Activated CD4-positive, alpha-beta T cell treated with anti-CD3 and anti-CD28 coated beads for 36 hours (primary cell): ENCODE measurements at regions not wholly inside any gene's neighbourhood (a gene's known extent, or its start where the extent isn't known, plus 50 kb on each side); places are given as distances from the start of the nearest gene placed in this dataset.
"Not testable (repeated sequence)": the region's sequence is repeated elsewhere in the genome, so short reads cannot be mapped to it uniquely, and the experiment has no call there.

Experiments used
- ATAC-seq: fragments of 200-7000 bp; cut with Tn5 transposase; one replicate; pipeline ENCODE4 v1.10.0; 2021; ENCODE audit warnings: mild to moderate bottlenecking, moderate library complexity
- CTCF ChIA-PET: fragments of 350-600 bp; sonication (Branson Sonifier 250); formaldehyde crosslinking; loops from one replicate; lab custom pipeline; 2021; ENCODE audit warnings: antibody characterized with exemption; lab: Charles Lee
- POLR2A ChIA-PET: fragments of 350-600 bp; sonication (Branson Sonifier 250); formaldehyde crosslinking; loops from one replicate; lab custom pipeline; 2021; ENCODE audit warnings: antibody characterized with exemption, inconsistent platforms; lab: Charles Lee
- DNase-seq: peaks from one replicate; pipeline ENCODE4 v3.0.0-alpha.2; 2020
- H3K27ac Mint-ChIP-seq: one replicate; pipeline ENCODE4 v1.8.0; 2021; ENCODE audit warnings: mixed read lengths
- H3K27me3 Mint-ChIP-seq: one replicate; pipeline ENCODE4 v1.8.0; 2021; ENCODE audit warnings: mixed read lengths
- H3K36me3 Mint-ChIP-seq: one replicate; pipeline ENCODE4 v1.8.0; 2021; ENCODE audit warnings: low read depth, mixed read lengths
- H3K4me1 Mint-ChIP-seq: one replicate; pipeline ENCODE4 v1.8.0; 2021; ENCODE audit warnings: mixed read lengths
- H3K4me3 Mint-ChIP-seq: one replicate; pipeline ENCODE4 v1.8.0; 2021; ENCODE audit warnings: mild to moderate bottlenecking, moderate library complexity, mixed read lengths
- H3K9me3 Mint-ChIP-seq: one replicate; pipeline ENCODE4 v1.8.0; 2021; ENCODE audit warnings: low read depth, mixed read lengths
- intact Hi-C, 2 experiments: fragments of 100-400 bp; cut with DNase I in 1 of 2; cut with micrococcal nuclease in 1 of 2; formaldehyde crosslinking; loops; one replicate each; pipeline versions ENCODE4 v1.14.2 to v1.15.1; 2022 to 2024; cut with DNase I, micrococcal nuclease

DNA sequence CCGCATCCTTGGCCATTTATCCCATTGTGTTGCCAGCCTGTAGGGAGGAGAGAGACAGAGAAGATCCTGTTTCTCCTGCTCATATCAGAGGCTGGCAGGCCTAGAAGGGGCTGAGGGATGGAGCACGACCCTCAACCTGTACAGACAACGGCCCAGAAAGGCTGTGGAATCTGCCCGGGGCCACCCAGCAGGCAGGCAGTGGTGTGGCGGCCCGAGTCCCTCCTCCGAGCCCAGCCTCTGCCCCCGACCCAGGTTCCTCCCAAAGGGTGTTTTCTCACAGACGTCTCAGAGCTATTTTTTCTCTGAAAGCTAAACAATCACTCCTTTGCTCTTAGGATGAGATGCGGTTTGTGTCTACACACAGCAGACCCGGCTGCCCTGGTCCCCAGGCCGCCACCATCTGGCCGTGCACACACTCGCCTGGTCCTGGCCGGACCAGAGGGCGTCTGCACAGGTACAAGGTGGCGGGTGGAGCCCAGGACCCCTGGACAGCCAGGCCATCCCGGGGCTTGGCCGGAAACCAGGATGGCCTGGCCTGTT is 69.3 kb downstream of the FOXL3 start:
- H3K9me3 Mint-ChIP-seq, result peaks cover 7% of the 10 kb centered on the region
- H3K36me3 Mint-ChIP-seq, result peaks cover 3% of the 10 kb centered on the region
- ATAC-seq, result no peak
- no peak overlapping the region for H3K27ac Mint-ChIP-seq
- ChIA-PET POLR2A (no interaction called here), CTCF (no interaction called here)
- no peak for DNase-seq
- intact Hi-C loops, result no loop called here
- no peak overlapping the region for H3K4me3 Mint-ChIP-seq
- peaks cover 39% of the 10 kb centered on the region for H3K4me1 Mint-ChIP-seq
- no peaks in the 10 kb centered on the region for H3K27me3 Mint-ChIP-seq

DNA sequence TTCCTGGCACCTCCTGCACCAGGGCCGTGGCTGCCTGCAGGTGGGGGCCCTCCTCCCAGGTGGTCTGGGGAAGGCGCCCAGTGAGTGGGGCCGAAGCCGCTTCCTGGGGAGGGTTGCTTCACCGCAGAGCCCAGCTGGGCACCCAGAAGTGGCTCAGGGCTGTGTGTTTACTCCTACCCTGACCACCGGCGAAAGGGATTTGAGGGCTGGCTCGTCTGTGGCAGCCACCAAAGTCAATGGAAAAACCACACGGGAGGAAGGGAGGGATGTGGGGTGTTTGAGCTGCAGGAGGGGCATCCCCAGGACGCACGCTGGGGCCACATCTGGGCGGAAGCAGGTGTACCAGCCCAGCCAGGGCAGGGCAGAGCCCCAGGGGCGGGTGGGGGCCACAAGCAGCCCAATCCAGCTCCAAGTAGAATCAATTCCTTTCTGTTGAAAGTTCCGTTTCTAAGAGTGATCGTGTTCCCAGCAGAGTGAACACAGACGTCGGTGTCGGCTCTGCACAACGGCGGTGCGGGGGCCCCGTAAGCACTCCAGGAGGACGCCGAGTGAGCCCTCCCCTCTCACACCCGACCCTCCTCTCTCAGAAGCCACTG is 69.9 kb downstream of the FOXL3 start:
- H3K9me3 Mint-ChIP-seq, result peaks cover 7% of the 10 kb centered on the region
- no peaks in the 10 kb centered on the region for H3K27me3 Mint-ChIP-seq
- ChIA-PET POLR2A (no interaction called here), CTCF (no interaction called here)
- ATAC-seq (peak; percentile 45), DNase-seq (peak; percentile 55)
- H3K36me3 Mint-ChIP-seq, result peaks cover 3% of the 10 kb centered on the region
- peak overlapping the region; percentile 59 for H3K4me3 Mint-ChIP-seq
- intact Hi-C loops, result loop anchor here (5.0 kb wide), 3 partner anchors 157 to 472 kb away; partner anchors contain the start of genes PDGFA (in 1 of the 2) and SUN1 (in 1 of the 2)
- H3K4me1 Mint-ChIP-seq, result peaks cover 45% of the 10 kb centered on the region
- H3K27ac Mint-ChIP-seq, result peak overlapping the region; percentile 88

DNA sequence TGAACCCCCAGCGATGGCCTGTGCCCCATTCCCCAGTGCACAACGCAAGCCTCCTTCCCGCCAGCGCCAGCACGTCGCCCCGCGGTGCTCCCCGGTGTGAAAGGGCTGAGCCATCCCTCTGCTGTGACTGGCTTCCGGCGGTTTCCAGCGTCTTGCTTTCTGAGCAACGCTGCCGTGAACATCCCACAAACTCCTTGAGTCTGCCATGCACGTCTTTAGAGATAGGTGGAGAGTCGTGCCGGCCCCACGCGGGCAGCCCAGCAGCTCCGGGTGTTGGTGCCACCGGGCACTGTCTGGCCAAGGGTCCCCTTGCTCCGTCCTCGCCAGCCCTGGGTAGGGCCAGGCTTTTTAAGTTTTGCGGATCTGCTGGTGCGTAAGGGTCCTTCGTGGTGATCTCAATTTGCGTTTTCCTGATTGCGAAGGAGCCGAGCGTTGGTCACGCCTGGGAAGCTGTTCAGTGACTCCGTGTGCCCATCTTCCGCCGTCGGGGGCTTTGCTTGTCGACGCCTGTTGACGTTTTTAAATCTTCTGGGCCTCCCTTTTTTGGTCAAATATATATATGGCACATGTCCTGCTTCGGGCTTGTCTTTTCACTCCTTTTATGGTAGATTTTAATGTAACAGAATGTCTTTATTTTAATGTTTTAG is 70.6 kb downstream of the FOXL3 start:
- H3K36me3 Mint-ChIP-seq, result peaks cover 3% of the 10 kb centered on the region
- CTCF ChIA-PET, result no interaction called here
- peak overlapping the region; percentile 59 for H3K4me3 Mint-ChIP-seq
- POLR2A ChIA-PET, result no interaction called here
- peak overlapping the region; percentile 88 for H3K27ac Mint-ChIP-seq
- H3K27me3 Mint-ChIP-seq, result no peaks in the 10 kb centered on the region
- peak; percentile 81 for ATAC-seq
- intact Hi-C loops, result loop anchor here (5.0 kb wide), 3 partner anchors 157 to 472 kb away; partner anchors contain the start of genes PDGFA (in 1 of the 2) and SUN1 (in 1 of the 2)
- peaks cover 50% of the 10 kb centered on the region for H3K4me1 Mint-ChIP-seq
- DNase-seq, result peak; percentile 86
- peaks cover 7% of the 10 kb centered on the region for H3K9me3 Mint-ChIP-seq

DNA sequence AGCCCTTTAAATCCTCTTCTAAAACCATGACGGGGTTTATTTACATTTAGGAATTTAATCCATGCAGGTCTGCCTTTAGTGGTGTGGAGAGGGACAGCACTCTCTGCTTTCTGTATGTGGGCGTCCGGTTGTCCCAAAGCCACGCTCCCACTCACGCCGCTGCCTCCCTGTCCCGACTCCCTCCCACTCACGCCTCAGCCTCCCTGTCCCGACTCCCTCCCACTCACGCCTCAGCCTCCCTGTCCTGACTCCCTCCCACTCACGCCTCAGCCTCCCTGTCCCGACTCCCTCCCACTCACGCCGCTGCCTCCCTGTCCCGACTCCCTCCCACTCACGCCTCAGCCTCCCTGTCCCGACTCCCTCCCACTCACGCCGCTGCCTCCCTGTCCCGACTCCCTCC is 71.2 kb downstream of the FOXL3 start:
- ATAC-seq, POLR2A ChIA-PET, H3K9me3 Mint-ChIP-seq, H3K4me3 Mint-ChIP-seq, H3K27me3 Mint-ChIP-seq, DNase-seq, H3K36me3 Mint-ChIP-seq: not testable (repeated sequence)
- intact Hi-C loops, result loop anchor here (5.0 kb wide), 3 partner anchors 156 to 471 kb away; partner anchors contain the start of genes PDGFA (in 1 of the 2) and SUN1 (in 1 of the 2)
- peak overlapping the region; percentile 37 for H3K27ac Mint-ChIP-seq
- CTCF ChIA-PET, result interaction anchor here (0.9 kb wide), 1 partner anchor 21 kb away, joined by 4 read pairs; no protein-coding TSS in a partner anchor
- peaks cover 57% of the 10 kb centered on the region for H3K4me1 Mint-ChIP-seq

DNA sequence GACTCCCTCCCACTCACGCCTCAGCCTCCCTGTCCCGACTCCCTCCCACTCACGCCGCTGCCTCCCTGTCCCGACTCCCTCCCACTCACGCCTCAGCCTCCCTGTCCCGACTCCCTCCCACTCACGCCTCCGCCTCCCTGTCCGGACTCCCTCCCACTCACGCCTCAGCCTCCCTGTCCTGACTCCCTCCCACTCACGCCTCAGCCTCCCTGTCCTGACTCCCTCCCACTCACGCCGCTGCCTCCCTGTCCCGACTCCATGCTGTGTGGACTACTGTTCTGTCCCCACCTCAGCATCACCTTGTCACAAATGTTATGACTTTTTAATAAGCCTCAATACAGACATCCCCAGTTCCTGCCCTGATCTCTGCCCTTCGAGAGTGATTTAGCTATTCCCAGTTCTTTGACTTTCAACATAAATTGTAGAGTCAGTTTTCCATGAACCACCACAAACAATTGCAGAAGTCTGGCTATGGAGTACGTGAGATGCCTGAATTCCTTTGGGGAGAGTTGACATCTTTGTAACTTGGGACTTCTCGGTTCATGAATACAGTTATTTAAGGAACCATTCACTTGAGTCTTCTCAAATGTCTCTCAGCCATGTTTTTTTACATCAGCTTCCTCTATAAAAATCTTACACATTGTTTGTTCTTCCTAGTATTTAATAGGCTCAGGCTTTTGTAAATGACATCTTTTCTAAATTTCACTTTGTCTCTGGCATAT is 71.9 kb downstream of the FOXL3 start:
- Mint-ChIP-seq H3K9me3 (peaks cover 7% of the 10 kb centered on the region), H3K27me3 (no peaks in the 10 kb centered on the region), H3K27ac (peak overlapping the region; percentile 90), H3K36me3 (peaks cover 3% of the 10 kb centered on the region), H3K4me1 (peaks cover 63% of the 10 kb centered on the region), H3K4me3 (peak overlapping the region; percentile 62)
- ChIA-PET CTCF (interaction anchor here (0.7 to 0.9 kb wide), 2 partner anchors 20 to 96 kb away, joined by 4 read pairs; no protein-coding TSS in a partner anchor), POLR2A (no interaction called here)
- ATAC-seq (no peak), DNase-seq (no peak)
- intact Hi-C loops, result loop anchor here (1.0 to 5.0 kb wide), 7 partner anchors 11 to 514 kb away; partner anchors contain the start of genes GET4 (in 1 of the 2), PDGFA (in 1 of the 2) and SUN1 (in 1 of the 2)

DNA sequence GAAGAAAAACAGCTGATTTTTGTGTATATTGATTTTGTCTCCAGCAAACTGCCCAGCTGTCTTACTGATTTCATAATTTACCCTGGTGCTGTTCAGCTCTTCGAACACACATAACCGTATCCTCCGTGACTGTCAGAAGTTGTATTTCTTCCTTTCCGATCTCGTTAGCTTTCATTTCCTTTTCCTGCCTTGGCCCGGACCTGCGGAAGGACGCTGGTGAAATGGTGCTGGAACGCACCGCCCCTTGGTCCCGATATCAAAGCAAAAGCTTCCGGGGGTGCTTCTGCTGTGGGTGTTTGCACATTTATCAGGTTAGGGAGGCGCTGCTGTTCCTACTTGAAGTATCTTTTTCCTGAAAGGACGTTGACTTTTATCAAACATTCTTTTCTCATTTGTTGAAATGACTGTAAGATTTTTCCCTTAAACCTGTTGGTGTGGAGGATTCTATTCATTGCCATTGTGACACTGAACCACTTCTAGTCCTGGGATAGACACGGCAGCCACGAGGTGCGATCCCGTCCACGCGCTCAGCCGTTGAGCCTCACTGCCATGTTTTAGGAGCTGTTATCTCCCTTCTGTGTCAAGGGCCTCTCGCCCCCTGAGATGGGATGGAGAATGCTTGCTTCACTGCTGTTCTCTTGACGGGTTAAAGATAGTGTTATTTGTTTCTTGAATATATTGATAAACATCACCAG is 72.6 kb downstream of the FOXL3 start:
- POLR2A ChIA-PET, result no interaction called here
- Mint-ChIP-seq H3K36me3 (peaks cover 3% of the 10 kb centered on the region), H3K4me3 (peak overlapping the region; percentile 62), H3K27ac (peak overlapping the region; percentile 90), H3K9me3 (peaks cover 7% of the 10 kb centered on the region), H3K27me3 (no peaks in the 10 kb centered on the region), H3K4me1 (peaks cover 67% of the 10 kb centered on the region)
- peak; percentile 67 for DNase-seq
- intact Hi-C loops, result loop anchor here (1.0 to 5.0 kb wide), 7 partner anchors 11 to 514 kb away; partner anchors contain the start of genes GET4 (in 1 of the 2), PDGFA (in 1 of the 2) and SUN1 (in 1 of the 2)
- CTCF ChIA-PET, result interaction anchor here (0.7 to 0.9 kb wide), 2 partner anchors 20 to 97 kb away, joined by 4 read pairs; no protein-coding TSS in a partner anchor
- ATAC-seq, result peak; percentile 65

DNA sequence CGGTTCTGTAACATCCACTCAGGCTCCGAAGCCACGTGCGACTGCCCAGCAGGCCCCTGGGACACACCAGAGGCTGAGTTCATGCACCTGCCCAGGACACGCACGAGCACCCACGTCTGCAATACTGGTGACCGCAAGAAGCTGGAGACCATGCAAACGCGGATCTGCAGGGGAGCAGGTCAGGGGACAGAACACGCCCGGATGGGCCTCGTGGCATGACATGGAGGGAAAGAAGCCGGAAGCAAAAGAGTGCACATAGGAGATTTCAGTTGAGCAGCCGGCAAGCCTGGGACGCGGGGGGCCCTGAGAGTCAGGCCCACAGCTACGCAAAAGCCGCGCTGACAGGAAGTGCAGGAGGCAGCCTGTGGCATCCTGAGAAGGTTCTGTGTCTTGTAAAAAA is 73.7 kb downstream of the FOXL3 start:
- Mint-ChIP-seq H3K27me3 (no peaks in the 10 kb centered on the region), H3K4me1 (peaks cover 67% of the 10 kb centered on the region), H3K27ac (peak overlapping the region; percentile 33), H3K9me3 (peaks cover 2% of the 10 kb centered on the region), H3K36me3 (peaks cover 3% of the 10 kb centered on the region), H3K4me3 (no peak overlapping the region)
- ChIA-PET POLR2A (no interaction called here), CTCF (interaction anchor here (0.6 to 1.2 kb wide), 3 partner anchors 30 to 410 kb away, joined by 3 to 4 read pairs (median 3); no protein-coding TSS in a partner anchor)
- ATAC-seq, result no peak
- DNase-seq, result peak; percentile 50
- intact Hi-C loops, result loop anchor here (2.0 to 5.0 kb wide), 4 partner anchors 154 to 469 kb away; partner anchors contain the start of genes PDGFA (in 1 of the 2) and SUN1 (in 1 of the 2)

DNA sequence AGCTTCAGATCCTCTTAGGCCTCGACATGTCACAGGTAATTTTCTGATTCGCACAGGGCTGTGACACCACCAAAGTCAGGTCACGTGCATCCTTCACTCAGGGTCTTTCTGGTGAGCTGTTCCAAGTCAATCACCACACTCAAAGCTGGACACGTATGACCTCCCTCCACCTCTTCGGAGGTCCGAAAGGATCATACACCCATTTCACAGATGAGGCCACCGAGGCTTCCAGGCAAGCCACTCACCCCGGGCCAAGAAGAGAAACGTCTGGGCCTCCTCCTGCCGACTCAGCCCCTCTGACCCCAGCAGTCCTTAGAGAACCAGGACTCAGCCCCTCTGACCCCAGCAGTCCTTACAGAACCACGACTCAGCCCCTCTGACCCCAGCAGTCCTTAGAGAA is 74.6 kb downstream of the FOXL3 start:
- Mint-ChIP-seq H3K4me1 (peaks cover 67% of the 10 kb centered on the region), H3K36me3 (peaks cover 3% of the 10 kb centered on the region), H3K27ac (no peak overlapping the region), H3K27me3 (no peaks in the 10 kb centered on the region), H3K9me3 (peaks cover 2% of the 10 kb centered on the region), H3K4me3 (no peak overlapping the region)
- DNase-seq (no peak), ATAC-seq (no peak)
- ChIA-PET POLR2A (no interaction called here), CTCF (interaction anchor here (0.8 kb wide), 1 partner anchor 31 kb away, joined by 3 read pairs; no protein-coding TSS in a partner anchor)
- intact Hi-C loops, result loop anchor here (5.0 kb wide), 3 partner anchors 153 to 468 kb away; partner anchors contain the start of genes PDGFA (in 1 of the 2) and SUN1 (in 1 of the 2)

DNA sequence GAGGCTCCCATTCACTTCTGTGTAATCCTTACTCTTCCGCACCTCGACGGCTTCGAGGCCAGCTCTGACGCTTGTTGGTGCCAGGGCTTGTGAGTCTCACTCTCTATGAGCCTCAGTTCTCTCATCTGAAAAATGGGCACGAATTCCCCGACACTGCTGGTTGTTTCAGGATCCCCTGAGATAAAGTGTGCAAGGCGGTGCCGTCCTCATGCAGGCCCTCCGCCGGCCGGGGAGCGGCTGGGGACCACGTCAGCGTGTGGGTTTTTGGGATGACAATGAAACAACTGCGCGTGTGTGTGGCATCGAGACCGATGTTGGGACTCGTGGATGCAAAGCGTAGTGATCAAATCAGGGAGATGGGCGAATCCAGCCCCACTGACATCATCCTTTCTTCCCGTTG is 75.6 kb downstream of the FOXL3 start:
- no peak for DNase-seq
- peaks cover 59% of the 10 kb centered on the region for H3K4me1 Mint-ChIP-seq
- intact Hi-C loops, result no loop called here
- ATAC-seq, result no peak
- H3K27ac Mint-ChIP-seq, result peak overlapping the region; percentile 58
- H3K4me3 Mint-ChIP-seq, result peak overlapping the region; percentile 21
- H3K36me3 Mint-ChIP-seq, result peaks cover 3% of the 10 kb centered on the region
- POLR2A ChIA-PET, result no interaction called here
- peaks cover 2% of the 10 kb centered on the region for H3K9me3 Mint-ChIP-seq
- no peaks in the 10 kb centered on the region for H3K27me3 Mint-ChIP-seq
- CTCF ChIA-PET, result interaction anchor here (1.5 kb wide), 1 partner anchor 32 kb away, joined by 6 read pairs; no protein-coding TSS in a partner anchor

DNA sequence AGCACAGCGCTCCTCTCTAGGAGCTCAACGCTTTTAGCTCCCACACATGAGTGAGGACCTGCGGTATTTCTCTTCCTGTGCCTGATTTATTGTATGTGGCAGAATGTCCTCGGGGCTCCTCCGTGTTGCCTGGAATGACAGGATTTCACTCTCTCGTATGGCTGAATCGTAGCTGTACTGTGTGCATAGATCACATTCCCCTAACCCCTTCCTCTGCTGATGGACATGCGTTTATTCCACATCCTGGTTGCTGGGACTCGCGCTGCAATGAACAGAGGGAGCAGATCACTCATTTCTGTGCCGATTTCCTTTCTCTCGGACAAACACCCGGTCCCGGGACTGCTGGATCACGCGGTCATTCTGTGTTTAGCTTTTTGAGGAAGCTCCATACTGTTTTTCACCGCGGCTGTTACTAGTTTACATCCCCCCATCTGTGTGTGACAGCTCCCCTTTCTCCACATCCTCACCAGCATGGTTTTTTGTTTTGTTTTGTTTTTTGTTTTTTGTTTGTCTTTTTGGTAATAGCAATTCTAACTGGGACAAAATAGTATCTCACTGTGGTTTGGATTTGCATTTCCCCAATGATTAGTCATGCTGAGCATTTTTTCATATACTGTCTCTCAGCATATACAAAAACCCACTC is 76.3 kb downstream of the FOXL3 start:
- peaks cover 3% of the 10 kb centered on the region for H3K36me3 Mint-ChIP-seq
- DNase-seq (no peak), ATAC-seq (peak; percentile 17)
- H3K4me1 Mint-ChIP-seq, result peaks cover 53% of the 10 kb centered on the region
- H3K27me3 Mint-ChIP-seq, result no peaks in the 10 kb centered on the region
- H3K4me3 Mint-ChIP-seq, result peak overlapping the region; percentile 21
- intact Hi-C loops, result no loop called here
- ChIA-PET CTCF (interaction anchor here (0.6 to 1.5 kb wide), 3 partner anchors 21 to 53 kb away, joined by 3 to 6 read pairs (median 4); no protein-coding TSS in a partner anchor), POLR2A (no interaction called here)
- peak overlapping the region; percentile 39 for H3K27ac Mint-ChIP-seq
- peaks cover 2% of the 10 kb centered on the region for H3K9me3 Mint-ChIP-seq
